H1 (cell line): ENCODE measurements at regions not wholly inside any gene's neighbourhood (a gene's known extent, or its start where the extent isn't known, plus 50 kb on each side); places are given as distances from the start of the nearest gene placed in this dataset.

Source experiments
- ATF2 ChIP-seq: IDR thresholded peaks from 2 replicates; pipeline ENCODE4 v1.6.1; 2012; ENCODE audit warnings: low read length, inconsistent platforms
- CBX5 ChIP-seq: fragments of 300-800, 300-1000 bp; sonication (generic); IDR thresholded peaks from 2 replicates; pipeline ENCODE4 v1.7.1; 2016; ENCODE audit warnings: antibody characterized with exemption, low read length, low read depth
- CHD7 ChIP-seq: fragments of 300-600 bp; sonication (generic); IDR thresholded peaks from 2 replicates; pipeline ENCODE4 v1.7.1; 2012; ENCODE audit warnings: low read length, moderate library complexity, mild to moderate bottlenecking, inconsistent platforms; ENCODE audit not compliant: insufficient replicate concordance
- CTCF ChIP-seq, 3 experiments: IDR thresholded peaks; 1 replicate in 2 of 3; 2 replicates in 1 of 3; pipeline versions ENCODE4 v1.5.1 to v1.6.1; 2011; ENCODE audit warnings: low read length in 3 of 3, mild to moderate bottlenecking in 3 of 3, inconsistent platforms in 2 of 3, low read depth in 1 of 3, moderate library complexity in 1 of 3; ENCODE audit not compliant: insufficient read depth in 1 of 3; ENCODE audit errors: control extremely low read depth in 1 of 3
- EP300 ChIP-seq, 2 experiments: IDR thresholded peaks; 1 replicate in 1 of 2; 2 replicates in 1 of 2; pipeline ENCODE4 v1.6.1; 2011 to 2012; ENCODE audit warnings: low read depth in 2 of 2, low read length in 2 of 2, mild to moderate bottlenecking in 2 of 2, borderline replicate concordance in 1 of 2, inconsistent platforms in 1 of 2, moderate library complexity in 1 of 2
- EZH2 ChIP-seq: fragments of 200-600 bp; sonication (generic); IDR thresholded peaks from 2 replicates; pipeline ENCODE4 v1.7.1; 2012; ENCODE audit warnings: low read depth, mild to moderate bottlenecking, moderate library complexity, low read length, inconsistent platforms; ENCODE audit not compliant: severe bottlenecking
- JUND ChIP-seq: IDR thresholded peaks from 2 replicates; pipeline ENCODE4 v1.6.1; 2011; ENCODE audit warnings: mild to moderate bottlenecking, improper control_type of control experiment, low read length
- MAX ChIP-seq: IDR thresholded peaks from 2 replicates; pipeline ENCODE4 v1.6.1; 2012; ENCODE audit warnings: inconsistent platforms
- POLR2AphosphoS5 ChIP-seq: IDR thresholded peaks from 2 replicates; pipeline ENCODE4 v1.6.1; 2011; ENCODE audit warnings: low read depth, low read length
- SAP30 ChIP-seq: fragments of 300-600 bp; sonication (generic); IDR thresholded peaks from 2 replicates; pipeline ENCODE4 v1.7.1; 2012; ENCODE audit warnings: low read length, moderate library complexity, mild to moderate bottlenecking, inconsistent platforms; ENCODE audit not compliant: insufficient read depth, insufficient replicate concordance
- USF2 ChIP-seq: IDR thresholded peaks from 2 replicates; pipeline ENCODE4 v1.6.1; 2011; ENCODE audit warnings: low read length, improper control_type of control experiment

GRCh38 chr17:53538129-53538617 is 284.6 kb upstream of the KIF2B start:
- TF ChIP-seq USF2 (no peak), CTCF (IDR thresholded peaks at IDR 0.05; ENCODE audit: control extremely low read depth in 1 of 3, insufficient read depth in 1 of 3, low read depth in 1 of 3, low read length in 3 of 3) (no peak), MAX (no peak), CHD7 (no peak), JUND (no peak), CBX5 (no peak), SAP30 (no peak), EP300 (IDR thresholded peaks at IDR 0.05; ENCODE audit: borderline replicate concordance in 1 of 2, low read depth in 2 of 2, low read length in 2 of 2) (no peak), EZH2 (no peak), POLR2AphosphoS5 (no peak), ATF2 (no peak)
